ENCODE measurements at regions not wholly inside any gene's neighbourhood (a gene's known extent, or its start where the extent isn't known, plus 50 kb on each side); places are given as distances from the start of the nearest gene placed in this dataset.
A peak's percentile ranks its signal among the peaks of the same experiment; 100 is the strongest.

GRCh38 chr4:104726002-104726401, 231.3 kb upstream of the CXXC4 start:
- Mint-ChIP-seq H3K4me1 (no peaks in the 10 kb centered on the region), H3K4me3 (no peak overlapping the region), H3K36me3 (no peaks in the 10 kb centered on the region), H3K9me3 (no peaks in the 10 kb centered on the region), H3K27me3 (no peaks in the 10 kb centered on the region), H3K27ac (no peak overlapping the region)
- DNase-seq: no peak
- no peak for ATAC-seq (replicated peaks)

- Mint-ChIP-seq H3K4me1 (no peaks in the 10 kb centered on the region), H3K27me3 (no peaks in the 10 kb centered on the region), H3K4me3 (no peak overlapping the region), H3K9me3 (no peaks in the 10 kb centered on the region), H3K27ac (no peak overlapping the region), H3K36me3 (no peaks in the 10 kb centered on the region)
- ATAC-seq (replicated peaks) (no peak), DNase-seq (no peak)
Measured at GRCh38 chr4:104727643-104728042, 232.9 kb upstream of the CXXC4 start.

GRCh38 chr4:104728380-104729122, 233.9 kb upstream of the CXXC4 start:
- Mint-ChIP-seq H3K27me3 (no peaks in the 10 kb centered on the region), H3K9me3 (no peaks in the 10 kb centered on the region), H3K27ac (no peak overlapping the region), H3K4me1 (no peaks in the 10 kb centered on the region), H3K4me3 (no peak overlapping the region), H3K36me3 (no peaks in the 10 kb centered on the region)
- DNase-seq (no peak), ATAC-seq (replicated peaks) (no peak)

- H3K9me3 Mint-ChIP-seq: no peaks in the 10 kb centered on the region
- no peaks in the 10 kb centered on the region for H3K36me3 Mint-ChIP-seq
- H3K27ac Mint-ChIP-seq: no peak overlapping the region
- ATAC-seq (replicated peaks) (no peak), DNase-seq (no peak)
- no peaks in the 10 kb centered on the region for H3K4me1 Mint-ChIP-seq
- no peak overlapping the region for H3K4me3 Mint-ChIP-seq
- no peaks in the 10 kb centered on the region for H3K27me3 Mint-ChIP-seq
Measured at GRCh38 chr4:104732766-104733165, 238.1 kb upstream of the CXXC4 start.

- H3K27me3 Mint-ChIP-seq: peaks cover 0 to 9% of the 10 kb centered on the region in 2 donors
- DNase-seq (no peak), ATAC-seq (replicated peaks) (no peak)
- H3K9me3 Mint-ChIP-seq: peaks cover 0 to 1% of the 10 kb centered on the region in 2 donors
- H3K27ac Mint-ChIP-seq: no peak overlapping the region
- H3K4me1 Mint-ChIP-seq: no peaks in the 10 kb centered on the region
- no peak overlapping the region for H3K4me3 Mint-ChIP-seq
- no peaks in the 10 kb centered on the region for H3K36me3 Mint-ChIP-seq
Measured at GRCh38 chr4:104735174-104735573, 240.5 kb upstream of the CXXC4 start.

- Mint-ChIP-seq H3K4me1 (peaks cover 0 to 23% of the 10 kb centered on the region in 2 donors), H3K9me3 (peaks cover 0 to 1% of the 10 kb centered on the region in 2 donors), H3K27me3 (peaks cover 0 to 9% of the 10 kb centered on the region in 2 donors), H3K36me3 (no peaks in the 10 kb centered on the region), H3K4me3 (no peak overlapping the region), H3K27ac (no peak overlapping the region)
- ATAC-seq (replicated peaks) (no peak), DNase-seq (no peak)
Measured at GRCh38 chr4:104740161-104740560, 245.5 kb upstream of the CXXC4 start.

GRCh38 chr4:104743215-104743653, 248.5 kb upstream of the CXXC4 start:
- H3K9me3 Mint-ChIP-seq: peaks cover 0 to 1% of the 10 kb centered on the region in 2 donors
- H3K27ac Mint-ChIP-seq: no peak overlapping the region
- peak; percentile 27 for DNase-seq
- peak; percentile 90 to 92 for ATAC-seq (replicated peaks)
- H3K36me3 Mint-ChIP-seq: no peaks in the 10 kb centered on the region
- H3K4me3 Mint-ChIP-seq: peak overlapping the region in 1 of 2 donors; percentile 16
- peaks cover 0 to 23% of the 10 kb centered on the region in 2 donors for H3K4me1 Mint-ChIP-seq
- peaks cover 0 to 9% of the 10 kb centered on the region in 2 donors for H3K27me3 Mint-ChIP-seq

GRCh38 chr4:104747635-104748034, 252.9 kb upstream of the CXXC4 start:
- H3K4me1 Mint-ChIP-seq: peaks cover 3 to 25% of the 10 kb centered on the region in 2 donors
- no peaks in the 10 kb centered on the region for H3K27me3 Mint-ChIP-seq
- no peak overlapping the region for H3K4me3 Mint-ChIP-seq
- no peak for ATAC-seq (replicated peaks)
- H3K9me3 Mint-ChIP-seq: peaks cover 4 to 7% of the 10 kb centered on the region in 2 donors
- no peak for DNase-seq
- no peak overlapping the region for H3K27ac Mint-ChIP-seq
- no peaks in the 10 kb centered on the region for H3K36me3 Mint-ChIP-seq

GRCh38 chr4:104749062-104749461, 254.4 kb upstream of the CXXC4 start:
- peaks cover 4 to 7% of the 10 kb centered on the region in 2 donors for H3K9me3 Mint-ChIP-seq
- peak; percentile 75 to 88 for ATAC-seq (replicated peaks)
- peak; percentile 1 for DNase-seq
- no peaks in the 10 kb centered on the region for H3K27me3 Mint-ChIP-seq
- no peaks in the 10 kb centered on the region for H3K36me3 Mint-ChIP-seq
- H3K4me3 Mint-ChIP-seq: peak overlapping the region in 1 of 2 donors; percentile 46
- H3K4me1 Mint-ChIP-seq: peaks cover 3 to 15% of the 10 kb centered on the region in 2 donors
- no peak overlapping the region for H3K27ac Mint-ChIP-seq

- ATAC-seq (replicated peaks) (no peak), DNase-seq (no peak)
- H3K4me3 Mint-ChIP-seq: no peak overlapping the region
- peaks cover 3 to 15% of the 10 kb centered on the region in 2 donors for H3K4me1 Mint-ChIP-seq
- H3K9me3 Mint-ChIP-seq: peaks cover 4 to 7% of the 10 kb centered on the region in 2 donors
- no peaks in the 10 kb centered on the region for H3K36me3 Mint-ChIP-seq
- no peaks in the 10 kb centered on the region for H3K27me3 Mint-ChIP-seq
- no peak overlapping the region for H3K27ac Mint-ChIP-seq
Measured at GRCh38 chr4:104750008-104750407, 255.3 kb upstream of the CXXC4 start.

- Mint-ChIP-seq H3K36me3 (no peaks in the 10 kb centered on the region), H3K4me1 (peaks cover 3 to 15% of the 10 kb centered on the region in 2 donors), H3K9me3 (peaks cover 4 to 7% of the 10 kb centered on the region in 2 donors), H3K4me3 (no peak overlapping the region), H3K27ac (no peak overlapping the region), H3K27me3 (no peaks in the 10 kb centered on the region)
- ATAC-seq (replicated peaks) (no peak), DNase-seq (no peak)
Measured at GRCh38 chr4:104751468-104751867, 256.8 kb upstream of the CXXC4 start.

GRCh38 chr4:104752337-104752736, 257.6 kb upstream of the CXXC4 start:
- Mint-ChIP-seq H3K4me3 (no peak overlapping the region), H3K9me3 (peaks cover 4 to 7% of the 10 kb centered on the region in 2 donors), H3K27me3 (no peaks in the 10 kb centered on the region), H3K36me3 (no peaks in the 10 kb centered on the region), H3K4me1 (peaks cover 3 to 15% of the 10 kb centered on the region in 2 donors), H3K27ac (no peak overlapping the region)
- no peak for ATAC-seq (replicated peaks)
- DNase-seq: no peak

GRCh38 chr4:104756837-104757236, 262.1 kb upstream of the CXXC4 start:
- H3K36me3 Mint-ChIP-seq: no peaks in the 10 kb centered on the region
- no peaks in the 10 kb centered on the region for H3K27me3 Mint-ChIP-seq
- no peaks in the 10 kb centered on the region for H3K9me3 Mint-ChIP-seq
- DNase-seq (no peak), ATAC-seq (replicated peaks) (no peak)
- H3K4me1 Mint-ChIP-seq: no peaks in the 10 kb centered on the region
- no peak overlapping the region for H3K4me3 Mint-ChIP-seq
- H3K27ac Mint-ChIP-seq: no peak overlapping the region

- no peaks in the 10 kb centered on the region for H3K9me3 Mint-ChIP-seq
- no peaks in the 10 kb centered on the region for H3K4me1 Mint-ChIP-seq
- H3K27ac Mint-ChIP-seq: no peak overlapping the region
- no peaks in the 10 kb centered on the region for H3K36me3 Mint-ChIP-seq
- ATAC-seq (replicated peaks): no peak
- H3K4me3 Mint-ChIP-seq: no peak overlapping the region
- no peak for DNase-seq
- H3K27me3 Mint-ChIP-seq: no peaks in the 10 kb centered on the region
Measured at GRCh38 chr4:104758574-104758973, 263.9 kb upstream of the CXXC4 start.

GRCh38 chr4:104763554-104764222, 269.0 kb upstream of the CXXC4 start:
- Mint-ChIP-seq H3K27me3 (no peaks in the 10 kb centered on the region), H3K27ac (no peak overlapping the region), H3K9me3 (no peaks in the 10 kb centered on the region), H3K4me1 (no peaks in the 10 kb centered on the region), H3K36me3 (no peaks in the 10 kb centered on the region), H3K4me3 (no peak overlapping the region)
- DNase-seq (no peak), ATAC-seq (replicated peaks) (no peak)
